Parathyroid adenoma (tissue), 2 donors: ENCODE measurements at regions not wholly inside any gene's neighbourhood (a gene's known extent, or its start where the extent isn't known, plus 50 kb on each side); places are given as distances from the start of the nearest gene placed in this dataset.

Source experiments
- H2AFZ ChIP-seq: fragments of 300-600 bp; sonication (generic); one replicate; pipeline ENCODE4 v1.7.0; 2017; ENCODE audit warnings: antibody characterized with exemption, mild to moderate bottlenecking
- H3K27ac ChIP-seq: fragments of 300-600 bp; sonication (generic); one replicate; pipeline ENCODE4 v1.7.0; 2017
- H3K27me3 ChIP-seq: fragments of 300-600 bp; sonication (generic); one replicate; pipeline ENCODE4 v1.7.0; 2017; ENCODE audit warnings: low read length; ENCODE audit not compliant: control insufficient read depth, insufficient read depth
- H3K36me3 ChIP-seq: fragments of 300-600 bp; sonication (generic); one replicate; pipeline ENCODE4 v1.7.0; 2017; ENCODE audit warnings: low read length; ENCODE audit not compliant: control insufficient read depth, insufficient read depth
- H3K4me1 ChIP-seq: fragments of 300-600 bp; sonication (generic); one replicate; pipeline ENCODE4 v1.7.0; 2017; ENCODE audit warnings: control low read depth
- H3K4me2 ChIP-seq: fragments of 300-600 bp; sonication (generic); one replicate; pipeline ENCODE4 v1.7.0; 2017; ENCODE audit warnings: low read length
- H3K4me3 ChIP-seq: fragments of 300-600 bp; sonication (generic); one replicate; pipeline ENCODE4 v1.7.0; 2017; ENCODE audit warnings: low read depth, low read length
- H3K79me2 ChIP-seq: fragments of 300-600 bp; sonication (generic); one replicate; pipeline ENCODE4 v1.7.0; 2017; ENCODE audit warnings: control low read depth
- H3K9ac ChIP-seq: fragments of 300-600 bp; sonication (generic); one replicate; pipeline ENCODE4 v1.7.0; 2017; ENCODE audit warnings: mild to moderate bottlenecking
- H3K9me3 ChIP-seq: fragments of 300-600 bp; sonication (generic); one replicate; pipeline ENCODE4 v1.7.0; 2017; ENCODE audit warnings: low read length; ENCODE audit not compliant: control insufficient read depth
- TF ChIP-seq, protein P1 (sequence below): fragments of 300-600 bp; sonication (generic); IDR thresholded peaks from one replicate; pipeline ENCODE4 v1.7.0; 2017; ENCODE audit warnings: antibody characterized with exemption, mild to moderate bottlenecking
- donor health status: primary hyperparathyroidism.

DNA sequence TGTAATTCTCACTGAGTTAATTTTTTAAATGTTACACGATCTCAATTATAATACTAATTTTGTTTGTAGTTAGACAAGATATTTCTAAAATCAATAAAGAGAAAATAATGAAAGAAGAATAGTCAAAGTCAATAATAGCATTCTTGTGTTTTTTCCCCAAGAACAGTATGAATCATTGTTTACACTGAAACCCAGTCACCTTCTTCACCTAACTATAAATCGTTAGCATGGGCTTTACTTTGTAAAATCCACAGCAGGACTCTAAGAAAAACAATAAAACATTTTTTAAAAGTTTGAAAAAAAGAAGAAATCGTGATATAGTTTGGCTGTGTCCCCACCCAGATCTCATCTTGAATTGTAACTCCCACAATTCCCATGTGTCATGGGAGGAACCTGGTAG lies 234.6 kb upstream of the LYPLAL1 start:
- Histone ChIP-seq H3K9ac (no peak overlapping the region), H3K4me2 (no peak overlapping the region), H3K27ac (no peak overlapping the region), H3K4me3 (no peak overlapping the region), H3K9me3 (no peaks in the 10 kb centered on the region), H3K79me2 (no peaks in the 10 kb centered on the region), H3K36me3 (no peaks in the 10 kb centered on the region), H3K4me1 (no peaks in the 10 kb centered on the region), H3K27me3 (no peaks in the 10 kb centered on the region), H2AFZ (no peak overlapping the region)
- TF ChIP-seq, protein P1, sequence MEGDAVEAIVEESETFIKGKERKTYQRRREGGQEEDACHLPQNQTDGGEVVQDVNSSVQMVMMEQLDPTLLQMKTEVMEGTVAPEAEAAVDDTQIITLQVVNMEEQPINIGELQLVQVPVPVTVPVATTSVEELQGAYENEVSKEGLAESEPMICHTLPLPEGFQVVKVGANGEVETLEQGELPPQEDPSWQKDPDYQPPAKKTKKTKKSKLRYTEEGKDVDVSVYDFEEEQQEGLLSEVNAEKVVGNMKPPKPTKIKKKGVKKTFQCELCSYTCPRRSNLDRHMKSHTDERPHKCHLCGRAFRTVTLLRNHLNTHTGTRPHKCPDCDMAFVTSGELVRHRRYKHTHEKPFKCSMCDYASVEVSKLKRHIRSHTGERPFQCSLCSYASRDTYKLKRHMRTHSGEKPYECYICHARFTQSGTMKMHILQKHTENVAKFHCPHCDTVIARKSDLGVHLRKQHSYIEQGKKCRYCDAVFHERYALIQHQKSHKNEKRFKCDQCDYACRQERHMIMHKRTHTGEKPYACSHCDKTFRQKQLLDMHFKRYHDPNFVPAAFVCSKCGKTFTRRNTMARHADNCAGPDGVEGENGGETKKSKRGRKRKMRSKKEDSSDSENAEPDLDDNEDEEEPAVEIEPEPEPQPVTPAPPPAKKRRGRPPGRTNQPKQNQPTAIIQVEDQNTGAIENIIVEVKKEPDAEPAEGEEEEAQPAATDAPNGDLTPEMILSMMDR = no peak

- Histone ChIP-seq H3K4me1 (no peaks in the 10 kb centered on the region), H3K4me3 (no peak overlapping the region), H3K27ac (no peak overlapping the region), H2AFZ (no peak overlapping the region), H3K9ac (no peak overlapping the region), H3K9me3 (no peaks in the 10 kb centered on the region), H3K36me3 (no peaks in the 10 kb centered on the region), H3K4me2 (no peak overlapping the region), H3K27me3 (no peaks in the 10 kb centered on the region), H3K79me2 (no peaks in the 10 kb centered on the region)
- TF ChIP-seq, protein P1 = no peak
Measured at GRCh38 chr1:218942431-218942830, 231.2 kb upstream of the LYPLAL1 start.

- Histone ChIP-seq H3K36me3 (no peaks in the 10 kb centered on the region), H3K27me3 (no peaks in the 10 kb centered on the region), H3K4me3 (no peak overlapping the region), H3K4me2 (no peak overlapping the region), H3K79me2 (no peaks in the 10 kb centered on the region), H2AFZ (no peak overlapping the region), H3K4me1 (no peaks in the 10 kb centered on the region), H3K27ac (no peak overlapping the region), H3K9me3 (no peaks in the 10 kb centered on the region), H3K9ac (no peak overlapping the region)
- TF ChIP-seq, protein P1 = no peak
Measured at GRCh38 chr1:218943371-218943770, 230.3 kb upstream of the LYPLAL1 start.

DNA sequence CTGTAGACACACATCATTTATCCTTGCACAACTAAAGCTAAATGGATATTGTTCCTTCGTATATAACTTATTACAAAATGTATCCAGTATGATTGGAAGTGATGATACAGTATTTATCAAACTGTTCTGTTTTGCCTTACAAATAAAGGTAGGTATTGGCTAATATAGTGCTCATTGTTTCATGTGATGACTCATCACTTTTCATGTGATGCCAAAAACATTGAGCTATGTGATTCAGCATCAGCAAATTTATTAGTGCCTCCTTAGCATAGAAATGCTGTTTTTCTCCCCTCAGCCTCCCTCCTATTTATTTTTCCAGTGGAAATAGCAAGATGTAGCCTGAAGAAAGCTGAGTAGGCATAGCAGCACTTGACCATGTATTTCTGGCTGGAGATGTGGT lies 228.6 kb upstream of the LYPLAL1 start:
- no peak overlapping the region for H2AFZ ChIP-seq
- no peaks in the 10 kb centered on the region for H3K4me1 ChIP-seq
- H3K9me3 ChIP-seq = no peaks in the 10 kb centered on the region
- no peak overlapping the region for H3K9ac ChIP-seq
- H3K4me3 ChIP-seq = no peak overlapping the region
- TF ChIP-seq, protein P1 = no peak
- H3K79me2 ChIP-seq = no peaks in the 10 kb centered on the region
- H3K4me2 ChIP-seq = no peak overlapping the region
- H3K36me3 ChIP-seq = no peaks in the 10 kb centered on the region
- H3K27me3 ChIP-seq = no peaks in the 10 kb centered on the region
- no peak overlapping the region for H3K27ac ChIP-seq

DNA sequence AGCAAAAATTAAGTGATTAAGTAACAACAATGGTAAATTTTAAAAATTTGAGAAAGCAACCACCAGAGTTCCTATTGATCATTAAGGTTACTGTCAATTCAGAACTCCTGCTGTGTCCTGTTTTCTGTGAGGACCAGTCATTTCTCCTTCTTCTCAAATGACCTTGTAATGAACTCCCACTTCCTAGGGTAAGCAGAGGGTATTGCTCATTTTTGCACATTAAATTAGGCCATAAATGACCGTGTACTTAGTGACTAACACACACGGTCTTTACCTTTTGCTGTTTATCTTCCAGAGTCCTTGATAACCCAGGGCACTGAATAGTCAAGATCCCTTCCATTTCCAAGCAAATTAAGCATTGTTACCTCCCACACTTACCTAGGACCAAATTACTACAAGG lies 227.5 kb upstream of the LYPLAL1 start:
- Histone ChIP-seq H3K4me3 (no peak overlapping the region), H3K79me2 (no peaks in the 10 kb centered on the region), H3K4me2 (no peak overlapping the region), H3K9me3 (no peaks in the 10 kb centered on the region), H3K27me3 (no peaks in the 10 kb centered on the region), H2AFZ (no peak overlapping the region), H3K9ac (no peak overlapping the region), H3K36me3 (no peaks in the 10 kb centered on the region), H3K4me1 (no peaks in the 10 kb centered on the region), H3K27ac (no peak overlapping the region)
- TF ChIP-seq, protein P1 = no peak
